ENCODE measurements at regions not wholly inside any gene's neighbourhood (a gene's known extent, or its start where the extent isn't known, plus 50 kb on each side); places are given as distances from the start of the nearest gene placed in this dataset.

- intact Hi-C loops (cut with DNase I; ENCODE audit: low total_unique reads): no loop called here
- Histone ChIP-seq H3K4me1 (no peaks in the 10 kb centered on the region), H3K4me3 (no peak overlapping the region), H3K27me3 (no peaks in the 10 kb centered on the region), H3K9me3 (no peaks in the 10 kb centered on the region), H3K36me3 (no peaks in the 10 kb centered on the region), H3K27ac (no peak overlapping the region)
- no peak for DNase-seq
- no peak for TF ChIP-seq CTCF (IDR thresholded peaks at IDR 0.05)
These were observed 300.8 kb upstream of the SOX11 start for GRCh38 chr2:5391362-5391761.

- H3K4me1 ChIP-seq: no peaks in the 10 kb centered on the region
- no peaks in the 10 kb centered on the region for H3K9me3 ChIP-seq
- no peaks in the 10 kb centered on the region for H3K36me3 ChIP-seq
- TF ChIP-seq CTCF (IDR thresholded peaks at IDR 0.05): no peak
- intact Hi-C loops (cut with DNase I; ENCODE audit: low total_unique reads): no loop called here
- H3K4me3 ChIP-seq: no peak overlapping the region
- H3K27me3 ChIP-seq: no peaks in the 10 kb centered on the region
- no peak overlapping the region for H3K27ac ChIP-seq
- no peak for DNase-seq
These were observed 299.5 kb upstream of the SOX11 start for GRCh38 chr2:5392658-5393057.

- no peak for TF ChIP-seq CTCF (IDR thresholded peaks at IDR 0.05)
- Histone ChIP-seq H3K27ac (no peak overlapping the region), H3K9me3 (no peaks in the 10 kb centered on the region), H3K36me3 (no peaks in the 10 kb centered on the region), H3K27me3 (no peaks in the 10 kb centered on the region), H3K4me1 (no peaks in the 10 kb centered on the region), H3K4me3 (no peak overlapping the region)
- intact Hi-C loops (cut with DNase I; ENCODE audit: low total_unique reads): no loop called here
- no peak for DNase-seq
These were observed 298.7 kb upstream of the SOX11 start for GRCh38 chr2:5393474-5393873.

- H3K27ac ChIP-seq: no peak overlapping the region
- no peaks in the 10 kb centered on the region for H3K4me1 ChIP-seq
- no peak overlapping the region for H3K4me3 ChIP-seq
- TF ChIP-seq CTCF (IDR thresholded peaks at IDR 0.05): no peak
- intact Hi-C loops (cut with DNase I; ENCODE audit: low total_unique reads): no loop called here
- no peaks in the 10 kb centered on the region for H3K9me3 ChIP-seq
- H3K27me3 ChIP-seq: no peaks in the 10 kb centered on the region
- DNase-seq: no peak
- no peaks in the 10 kb centered on the region for H3K36me3 ChIP-seq
These were observed 298.0 kb upstream of the SOX11 start for GRCh38 chr2:5394223-5394622.

GRCh38 chr2:5401115-5401657 lies 291.0 kb upstream of the SOX11 start:
- intact Hi-C loops (cut with DNase I; ENCODE audit: low total_unique reads): no loop called here
- DNase-seq: no peak
- TF ChIP-seq CTCF (IDR thresholded peaks at IDR 0.05): no peak
- Histone ChIP-seq H3K4me3 (no peak overlapping the region), H3K4me1 (no peaks in the 10 kb centered on the region), H3K27ac (no peak overlapping the region), H3K9me3 (no peaks in the 10 kb centered on the region), H3K36me3 (no peaks in the 10 kb centered on the region), H3K27me3 (no peaks in the 10 kb centered on the region)

- DNase-seq: no peak
- Histone ChIP-seq H3K27me3 (no peaks in the 10 kb centered on the region), H3K27ac (no peak overlapping the region), H3K4me1 (no peaks in the 10 kb centered on the region), H3K9me3 (no peaks in the 10 kb centered on the region), H3K36me3 (no peaks in the 10 kb centered on the region), H3K4me3 (no peak overlapping the region)
- intact Hi-C loops (cut with DNase I; ENCODE audit: low total_unique reads): no loop called here
- TF ChIP-seq CTCF (IDR thresholded peaks at IDR 0.05): no peak
These were observed 288.8 kb upstream of the SOX11 start for GRCh38 chr2:5403392-5403791.
